H1 (cell line): ENCODE measurements at regions not wholly inside any gene's neighbourhood (a gene's known extent, or its start where the extent isn't known, plus 50 kb on each side); places are given as distances from the start of the nearest gene placed in this dataset.

Experiments
- CTCF ChIA-PET: fragments of 300-600 bp; sonication (Branson Sonifier 250); formaldehyde crosslinking; loops from one replicate; lab custom pipeline; 2021; ENCODE audit not compliant: partially characterized antibody; lab: Charles Lee
- POLR2A ChIA-PET: fragments of 300-600 bp; sonication (Branson Sonifier 250); formaldehyde crosslinking; loops from one replicate; lab custom pipeline; 2021; ENCODE audit warnings: inconsistent platforms; ENCODE audit not compliant: partially characterized antibody; lab: Charles Lee
- DNase-seq, 2 experiments: peaks; one replicate each; pipeline versions ENCODE4 v3.0.0 to v3.0.0-alpha.2; 2010 to 2022; ENCODE audit warnings: low spot score in 2 of 2, low read depth in 1 of 2, mixed read lengths in 1 of 2
- FAIRE-seq: peaks from 2 replicates; lab custom pipeline; 2011; peaks lifted over from hg19 to GRCh38; lab: Jason Lieb, UNC
- H2AFZ ChIP-seq: 2 replicates; pipeline ENCODE4 v1.8.1; 2012; ENCODE audit warnings: low read length, inconsistent platforms
- H2AK5ac ChIP-seq: 2 replicates; pipeline ENCODE4 v1.6.1; 2013; ENCODE audit warnings: low read depth, low read length
- H2BK120ac ChIP-seq: replicated peaks from 2 replicates; pipeline ENCODE3; 2013; ENCODE audit warnings: low read depth, low read length, inconsistent platforms
- H2BK12ac ChIP-seq: 2 replicates; pipeline ENCODE4 v1.6.1; 2013; ENCODE audit warnings: low read depth, low read length
- H2BK15ac ChIP-seq: 2 replicates; pipeline ENCODE4 v1.6.1; 2013; ENCODE audit warnings: low read length
- H2BK20ac ChIP-seq: 2 replicates; pipeline ENCODE4 v1.6.1; 2013; ENCODE audit warnings: low read length
- H2BK5ac ChIP-seq: 2 replicates; pipeline ENCODE4 v1.6.1; 2013; ENCODE audit warnings: low read depth, low read length
- H3K14ac ChIP-seq: 2 replicates; pipeline ENCODE4 v1.6.1; 2013; ENCODE audit warnings: inconsistent platforms; ENCODE audit not compliant: insufficient read length
- H3K18ac ChIP-seq: 2 replicates; pipeline ENCODE4 v1.6.1; 2013; ENCODE audit warnings: low read length; ENCODE audit errors: extremely low read depth
- H3K23ac ChIP-seq: 2 replicates; pipeline ENCODE4 v1.6.1; 2013; ENCODE audit warnings: inconsistent platforms; ENCODE audit not compliant: insufficient read length
- H3K23me2 ChIP-seq: 2 replicates; pipeline ENCODE4 v1.6.1; 2013; ENCODE audit warnings: low read depth, low read length
- H3K27ac ChIP-seq: 2 replicates; pipeline ENCODE4 v1.6.1; 2011; ENCODE audit warnings: low read depth, low read length, inconsistent platforms
- H3K27me3 ChIP-seq, 4 experiments: replicated peaks in 1 of 4; 1 replicate in 1 of 4; 2 replicates in 3 of 4; pipeline versions ENCODE4 v1.6.1 to v1.8.1; 2011 to 2013; ENCODE audit warnings: low read length in 3 of 4, mild to moderate bottlenecking in 3 of 4, inconsistent platforms in 2 of 4, mixed read lengths in 2 of 4, moderate library complexity in 1 of 4; ENCODE audit not compliant: control insufficient read depth in 3 of 4, insufficient read depth in 3 of 4; ENCODE audit errors: extremely low read depth in 1 of 4
- H3K36me3 ChIP-seq, 4 experiments: 2 replicates each; pipeline versions ENCODE4 v1.6.1 to v1.8.1; 2011 to 2013; ENCODE audit warnings: mild to moderate bottlenecking in 4 of 4, low read length in 3 of 4, moderate library complexity in 2 of 4, control low read depth in 1 of 4, inconsistent platforms in 1 of 4; ENCODE audit not compliant: insufficient read depth in 4 of 4, control insufficient read depth in 2 of 4
- H3K4ac ChIP-seq: replicated peaks from 2 replicates; pipeline ENCODE3; 2013; ENCODE audit warnings: low read length, low read depth, mixed read lengths, inconsistent platforms; ENCODE audit not compliant: insufficient read length
- H3K4me1 ChIP-seq, 4 experiments: replicated peaks in 1 of 4; 1 replicate in 1 of 4; 2 replicates in 3 of 4; pipeline versions ENCODE4 v1.6.1 to v1.8.1; 2011 to 2013; ENCODE audit warnings: low read length in 3 of 4, inconsistent platforms in 2 of 4, mixed read lengths in 1 of 4; ENCODE audit not compliant: insufficient read depth in 4 of 4, control insufficient read depth in 3 of 4
- H3K4me2 ChIP-seq, 2 experiments: 2 replicates each; pipeline versions ENCODE4 v1.6.1 to v1.8.1; 2011 to 2013; ENCODE audit warnings: low read depth in 2 of 2, low read length in 2 of 2, control low read depth in 1 of 2, inconsistent platforms in 1 of 2, mild to moderate bottlenecking in 1 of 2; ENCODE audit not compliant: insufficient read depth in 1 of 2
- H3K4me3 ChIP-seq, 4 experiments: fragments of 200-600, 300-600 bp in 1 of 4; sonication (generic), shearing (Covaris generic), sonication (Bioruptor Twin) in 1 of 4; 2 replicates each; pipeline versions ENCODE4 v1.5.1 to v1.8.1; 2011 to 2016; ENCODE audit warnings: low read length in 4 of 4, low read depth in 3 of 4, control low read depth in 2 of 4, inconsistent platforms in 2 of 4, mild to moderate bottlenecking in 2 of 4, mixed read lengths in 1 of 4, moderate library complexity in 1 of 4; ENCODE audit not compliant: insufficient read depth in 2 of 4; ENCODE audit errors: extremely low read depth in 1 of 4
- H3K56ac ChIP-seq: replicated peaks from 2 replicates; pipeline ENCODE3; 2013; ENCODE audit warnings: low read depth, mild to moderate bottlenecking, mixed read lengths, low read length, inconsistent platforms; ENCODE audit not compliant: insufficient read length
- H3K79me1 ChIP-seq: 2 replicates; pipeline ENCODE4 v1.6.1; 2013; ENCODE audit warnings: low read depth, low read length, control low read depth
- H3K79me2 ChIP-seq, 2 experiments: 2 replicates each; pipeline versions ENCODE4 v1.6.1 to v1.8.1; 2012 to 2013; ENCODE audit warnings: low read length in 2 of 2, mild to moderate bottlenecking in 2 of 2, inconsistent platforms in 1 of 2; ENCODE audit not compliant: insufficient read depth in 2 of 2, control insufficient read depth in 1 of 2
- H3K9ac ChIP-seq, 4 experiments: replicated peaks in 1 of 4; 1 replicate in 1 of 4; 2 replicates in 3 of 4; pipeline versions ENCODE4 v1.6.1 to v1.8.1; 2011 to 2013; ENCODE audit warnings: low read depth in 3 of 4, low read length in 3 of 4, control low read depth in 2 of 4, mild to moderate bottlenecking in 2 of 4, moderate library complexity in 2 of 4, inconsistent platforms in 1 of 4; ENCODE audit errors: extremely low read depth in 1 of 4
- H3K9me3 ChIP-seq, 2 experiments: 2 replicates each; pipeline versions ENCODE4 v1.6.1 to v1.8.1; 2012 to 2013; ENCODE audit warnings: mild to moderate bottlenecking in 2 of 2, moderate library complexity in 2 of 2, control low read depth in 1 of 2, inconsistent platforms in 1 of 2, low read depth in 1 of 2, low read length in 1 of 2, mixed read lengths in 1 of 2; ENCODE audit not compliant: insufficient read depth in 2 of 2
- H4K20me1 ChIP-seq, 2 experiments: replicated peaks in 1 of 2; 2 replicates each; pipeline versions ENCODE3 to v1.8.1; 2011 to 2013; ENCODE audit warnings: inconsistent platforms in 2 of 2, low read length in 2 of 2, mild to moderate bottlenecking in 1 of 2; ENCODE audit not compliant: insufficient read depth in 2 of 2, control insufficient read depth in 1 of 2
- H4K5ac ChIP-seq: 2 replicates; pipeline ENCODE4 v1.6.1; 2013; ENCODE audit warnings: low read length, low read depth, mixed read lengths, inconsistent platforms; ENCODE audit not compliant: insufficient read length
- H4K8ac ChIP-seq: 2 replicates; pipeline ENCODE4 v1.8.0; 2013; ENCODE audit warnings: mild to moderate bottlenecking, moderate library complexity, low read length, inconsistent platforms; ENCODE audit not compliant: insufficient read depth; ENCODE audit errors: extremely low read depth
- H4K91ac ChIP-seq: replicated peaks from 2 replicates; pipeline ENCODE3; 2013; ENCODE audit warnings: low read length, mixed read lengths, inconsistent platforms; ENCODE audit not compliant: insufficient read length
- EGR1 ChIP-seq: IDR thresholded peaks from 2 replicates; pipeline ENCODE4 v1.6.1; 2011; ENCODE audit warnings: low read depth, low read length, borderline replicate concordance
- PHF8 ChIP-seq: fragments of 200-600 bp; sonication (generic); conservative IDR thresholded peaks from 2 replicates; pipeline ENCODE4 v1.7.1; 2012; ENCODE audit warnings: low read depth, mild to moderate bottlenecking, inconsistent platforms, low read length, moderate library complexity
- RNF2 ChIP-seq: fragments of 200-900, 300-1000 bp; sonication (generic); IDR thresholded peaks from 2 replicates; pipeline ENCODE4 v1.7.1; 2016; ENCODE audit warnings: borderline replicate concordance, low read depth, mild to moderate bottlenecking, antibody characterized with exemption, low read length; ENCODE audit not compliant: poor library complexity, severe bottlenecking; ENCODE audit errors: missing control alignments
- SP2 ChIP-seq: IDR thresholded peaks from 2 replicates; pipeline ENCODE4 v1.6.1; 2012; ENCODE audit warnings: mild to moderate bottlenecking, low read length, inconsistent platforms
- SUZ12 ChIP-seq: fragments of 200-600 bp; sonication (generic); IDR thresholded peaks from 2 replicates; pipeline ENCODE4 v1.6.1; 2012; ENCODE audit warnings: mild to moderate bottlenecking, inconsistent platforms, low read length, moderate library complexity, mixed read lengths
- TEAD4 ChIP-seq: IDR thresholded peaks from 2 replicates; pipeline ENCODE4 v1.6.1; 2012; ENCODE audit warnings: low read depth, low read length, inconsistent platforms, mixed read lengths
- WGBS, 2 experiments: shearing (Covaris generic) in 1 of 2; methylation state at CpG; one replicate each; pipeline versions ENCODE4 v1.1.6 to v1.1.7; 2013 to 2015; ENCODE audit warnings: low lambda C conversion rate in 2 of 2, mixed read lengths in 2 of 2, inconsistent platforms in 1 of 2, low coverage in 1 of 2, missing lambda C conversion rate in 1 of 2; ENCODE audit not compliant: insufficient replicate concordance in 2 of 2, insufficient coverage in 1 of 2, insufficient read length in 1 of 2; ENCODE audit errors: extremely low coverage in 1 of 2, missing lambda C conversion rate in 1 of 2; 5-methylcytosine and 5-hydroxymethylcytosine counted together

- Histone ChIP-seq H3K27me3 (no peaks in the 10 kb centered on the region), H2BK5ac (no peak overlapping the region), H3K4me2 (no peak overlapping the region), H3K4me3 (no peak overlapping the region), H4K5ac (no peak overlapping the region), H3K18ac (no peak overlapping the region), H2AFZ (no peak overlapping the region), H4K91ac (no peak overlapping the region), H3K79me1 (no peaks in the 10 kb centered on the region), H2BK15ac (no peak overlapping the region), H3K9ac (no peak overlapping the region), H2BK12ac (no peak overlapping the region), H3K23ac (no peak overlapping the region), H3K23me2 (no peaks in the 10 kb centered on the region; the same call in 1 of the 2 replicates), H3K56ac (no peak overlapping the region), H3K79me2 (no peaks in the 10 kb centered on the region), H3K14ac (no peak overlapping the region), H3K27ac (no peak overlapping the region), H3K4me1 (peaks cover 0 to 3% (median 0%) of the 10 kb centered on the region in 4 experiments; a peak in 2 of 7 replicates), H2AK5ac (no peak overlapping the region), H4K20me1 (no peaks in the 10 kb centered on the region), H3K9me3 (no peaks in the 10 kb centered on the region), H2BK20ac (no peak overlapping the region), H3K36me3 (no peaks in the 10 kb centered on the region), H3K4ac (no peak overlapping the region), H2BK120ac (no peak overlapping the region), H4K8ac (no peak overlapping the region)
- FAIRE-seq (no peak), DNase-seq (no peak)
- WGBS, 2 experiments: 99% methylated on average over 3 of the region's 3 CpGs; no CpG with 5 or more reads in 1 of the 2 experiments
- ChIA-PET POLR2A (no interaction called here), CTCF (interaction anchor here (0.8 to 0.9 kb wide), 3 partner anchors 9 to 67 kb away, joined by 3 read pairs; no protein-coding TSS in a partner anchor)
- TF ChIP-seq EGR1 (no peak), SP2 (no peak), TEAD4 (no peak), RNF2 (no peak), PHF8 (no peak), SUZ12 (no peak)
These were observed 94.0 kb upstream of the ABCA1 start for GRCh38 chr9:105021917-105022316.
